GM18499 (cell line): ENCODE measurements at regions not wholly inside any gene's neighbourhood (a gene's known extent, or its start where the extent isn't known, plus 50 kb on each side); places are given as distances from the start of the nearest gene placed in this dataset.
"Not testable (repeated sequence)": the region's sequence is repeated elsewhere in the genome, so short reads cannot be mapped to it uniquely, and the experiment has no call there.

ENCODE experiments used
- ATAC-seq: cut with Tn5 transposase; IDR thresholded peaks from one replicate; pipeline ENCODE4 v1.9.1; 2021; ENCODE audit warnings: moderate number of reproducible peaks; ENCODE audit not compliant: insufficient read depth, unreplicated experiment

DNA sequence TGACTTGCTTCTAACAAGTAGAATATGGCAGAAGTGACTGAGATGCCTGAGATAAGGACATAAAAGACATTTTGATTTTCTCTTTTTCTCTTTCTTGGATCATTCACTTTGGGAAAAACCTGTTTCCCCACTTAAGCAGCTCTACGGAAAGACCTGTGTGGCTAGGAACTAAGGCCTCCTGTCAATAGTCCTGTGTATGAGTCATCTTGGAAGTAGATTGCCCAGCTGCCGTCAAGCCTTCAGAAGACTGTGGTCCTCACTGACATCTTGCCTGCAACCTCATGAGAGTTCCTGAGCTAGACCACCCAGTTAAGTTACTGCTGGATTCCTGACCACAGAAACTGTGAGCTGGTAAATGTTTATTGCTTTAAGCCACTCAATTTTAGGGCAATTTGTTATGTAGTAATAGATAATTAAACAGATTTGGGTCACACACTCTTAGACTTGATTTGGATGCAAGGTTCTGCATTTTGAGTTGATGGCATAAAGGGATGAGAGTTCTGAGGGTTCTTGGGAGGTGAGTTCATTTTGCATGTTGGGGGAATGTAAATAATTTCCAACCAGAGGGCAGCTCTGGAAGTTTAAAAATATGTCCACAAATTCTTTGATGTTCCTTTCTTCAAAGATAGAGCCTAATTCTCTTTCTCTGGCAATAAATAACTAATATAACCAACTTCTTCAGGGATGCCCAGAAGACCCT is 229.2 kb downstream of the SQOR start:
- no peak for ATAC-seq

DNA sequence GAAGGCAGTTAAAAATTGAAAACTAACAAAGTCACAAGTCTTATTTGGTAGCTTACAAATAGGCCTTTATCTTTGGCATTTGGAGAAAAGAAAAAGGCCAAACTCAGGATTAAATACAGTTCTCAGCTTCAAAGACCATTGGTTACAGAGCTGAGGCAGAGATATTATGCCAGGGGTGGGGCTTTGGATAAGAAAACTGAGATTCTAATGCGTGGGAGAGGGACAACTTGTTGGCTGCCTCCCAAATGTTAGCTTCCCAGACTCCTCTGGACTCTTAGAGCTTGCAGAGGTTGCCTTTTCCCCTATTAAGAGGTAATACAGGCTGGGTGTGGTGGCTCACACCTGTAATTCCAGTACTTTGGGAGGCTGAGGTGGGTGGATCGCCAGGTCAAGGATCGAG is 231.8 kb downstream of the SQOR start:
- no peak for ATAC-seq

DNA sequence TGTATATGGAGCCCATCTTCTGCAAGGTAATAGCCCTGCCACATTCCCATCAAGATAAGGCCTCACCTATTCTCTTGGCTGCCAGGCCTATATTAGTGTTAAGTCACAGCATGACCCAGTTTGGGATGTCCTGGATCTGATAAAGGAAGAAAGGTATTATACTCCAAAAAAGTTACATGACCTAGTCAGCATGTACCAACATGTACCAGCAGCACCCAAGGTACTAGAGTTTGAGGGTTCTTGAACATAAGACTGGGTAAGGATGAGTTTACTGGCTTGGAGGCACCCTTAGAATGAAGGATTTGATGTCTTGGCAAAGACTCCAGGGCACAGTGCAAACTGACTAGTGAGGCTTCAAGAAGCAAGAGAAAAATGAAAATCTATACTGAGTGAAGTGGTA is 232.5 kb downstream of the SQOR start:
- no peak for ATAC-seq

DNA sequence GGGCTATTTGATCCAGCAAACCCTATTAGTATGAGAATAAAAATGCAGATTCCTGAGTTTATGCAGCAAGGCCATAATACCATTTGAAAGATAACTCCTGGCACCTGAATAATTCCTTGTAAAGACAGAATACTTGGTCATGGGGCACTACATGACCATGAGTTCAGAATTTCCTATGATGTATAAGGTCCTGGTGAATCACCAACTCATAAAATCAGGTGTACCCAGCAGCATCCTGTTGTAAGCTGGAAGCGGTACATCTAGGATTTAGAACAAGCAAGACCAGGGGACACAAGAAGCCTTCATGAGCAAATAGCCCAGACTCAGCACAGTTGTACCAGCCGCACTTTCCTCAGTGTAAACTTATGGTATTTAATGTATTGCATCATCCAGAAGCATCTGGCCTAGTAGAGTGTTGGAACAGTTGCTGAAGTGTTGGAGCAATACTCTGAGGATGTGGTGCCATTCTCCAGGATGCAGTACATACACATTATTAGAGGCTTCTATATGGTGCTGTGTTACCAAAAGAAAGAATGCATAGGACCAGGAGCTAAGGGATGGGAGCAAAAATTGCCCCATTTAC is 233.4 kb downstream of the SQOR start:
- ATAC-seq: no peak

DNA sequence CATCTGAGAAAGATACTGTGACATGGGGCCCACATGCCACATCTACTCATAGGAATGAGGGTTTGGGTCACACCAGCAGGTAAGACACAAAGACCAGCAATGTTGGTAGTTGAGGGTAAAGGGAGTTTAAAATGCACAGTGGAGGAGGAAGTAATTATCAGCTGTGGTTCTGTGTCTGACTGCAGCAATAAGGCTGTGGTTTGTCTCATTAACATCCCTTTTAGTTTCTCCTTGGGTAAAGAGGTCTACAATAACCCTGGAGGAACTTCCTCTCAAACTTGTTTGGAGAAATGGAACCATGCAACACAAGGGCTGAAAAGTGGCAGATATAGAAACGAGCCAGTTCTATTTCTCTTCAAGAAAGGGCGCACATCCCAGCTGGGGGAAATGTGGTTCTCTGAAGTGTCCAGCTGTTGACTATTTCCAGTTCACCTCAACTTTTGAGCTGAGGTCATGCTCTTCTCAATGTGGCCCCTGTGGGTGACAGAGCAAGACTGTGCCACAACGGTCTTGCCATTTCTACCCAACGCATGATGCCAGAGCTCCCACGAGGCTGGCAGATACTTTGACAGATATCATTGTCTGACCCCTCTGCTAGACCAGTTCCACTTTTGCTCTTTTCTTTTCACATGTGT is 234.3 kb downstream of the SQOR start:
- no peak for ATAC-seq

DNA sequence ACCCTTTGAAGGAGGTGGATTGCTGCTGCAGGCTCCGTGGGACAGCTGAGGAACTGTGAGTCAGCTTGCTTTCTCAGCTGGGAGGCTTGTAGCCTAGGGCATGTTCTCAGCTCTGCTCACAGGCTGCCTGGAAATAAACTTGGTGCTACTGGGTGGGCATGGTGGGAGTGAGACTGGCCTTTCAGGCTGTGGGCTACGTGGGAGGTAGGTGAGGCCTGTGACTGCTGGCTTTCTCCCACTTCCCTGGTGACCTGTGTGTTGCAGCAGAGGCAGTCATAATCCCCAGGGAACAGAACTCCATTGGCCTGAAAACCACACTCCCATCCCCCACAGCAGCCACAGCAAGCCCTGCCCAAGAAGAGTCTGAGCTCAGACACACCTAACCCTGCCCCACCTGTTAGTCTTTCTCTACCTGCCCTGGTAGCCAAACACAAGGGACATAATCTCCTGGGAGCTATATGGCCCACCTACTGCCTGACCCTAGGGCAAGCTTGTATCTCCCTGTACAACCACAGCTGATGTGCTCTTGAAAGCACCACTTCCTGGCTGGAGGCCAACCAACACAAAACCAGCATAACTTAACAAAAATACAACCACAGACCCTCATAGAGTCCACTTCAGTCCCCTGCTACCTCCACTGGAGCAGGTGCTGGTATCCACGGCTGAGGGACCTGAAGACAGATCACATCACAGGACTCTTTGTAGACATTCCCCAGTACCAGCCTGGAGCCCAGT is 236.5 kb downstream of the SQOR start:
- ATAC-seq: no peak

DNA sequence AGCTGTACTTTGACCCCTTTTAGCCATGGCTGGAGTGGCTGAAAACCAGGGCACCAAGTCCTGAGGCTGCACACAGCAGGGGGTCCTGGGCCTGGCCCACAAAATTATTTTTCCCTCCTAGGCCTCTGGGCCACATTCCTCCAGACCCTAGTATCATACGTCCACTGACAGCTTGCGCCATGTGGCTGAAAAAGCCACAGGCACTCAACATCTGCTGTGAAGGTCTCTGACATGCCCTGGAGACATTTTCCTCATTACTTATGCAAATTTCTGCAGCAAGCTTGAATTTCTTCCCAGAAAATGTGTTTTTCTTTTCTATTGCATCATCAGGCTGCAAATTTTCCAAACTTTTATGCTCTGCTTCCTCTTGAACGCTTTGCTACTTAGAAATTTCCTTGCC is 239.0 kb downstream of the SQOR start:
- no peak for ATAC-seq

DNA sequence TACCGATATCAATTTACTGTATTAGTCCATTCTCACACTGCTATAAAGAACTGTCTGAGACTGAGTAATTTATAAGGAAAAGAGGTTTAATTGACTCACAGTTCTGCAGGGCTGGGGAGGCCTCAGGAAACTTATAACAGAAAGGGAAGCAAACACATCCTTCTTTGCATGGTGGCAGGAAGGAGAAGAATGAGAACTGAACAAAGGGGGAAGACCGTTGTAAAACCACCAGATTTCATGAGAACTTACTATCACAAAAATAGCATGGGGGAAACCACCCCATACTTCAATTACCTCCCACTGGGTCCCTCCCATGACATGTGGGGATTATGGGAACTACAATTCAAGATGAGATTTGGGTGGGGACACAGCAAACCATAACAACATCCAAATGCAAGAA is 239.7 kb downstream of the SQOR start:
- not testable (repeated sequence) for ATAC-seq

DNA sequence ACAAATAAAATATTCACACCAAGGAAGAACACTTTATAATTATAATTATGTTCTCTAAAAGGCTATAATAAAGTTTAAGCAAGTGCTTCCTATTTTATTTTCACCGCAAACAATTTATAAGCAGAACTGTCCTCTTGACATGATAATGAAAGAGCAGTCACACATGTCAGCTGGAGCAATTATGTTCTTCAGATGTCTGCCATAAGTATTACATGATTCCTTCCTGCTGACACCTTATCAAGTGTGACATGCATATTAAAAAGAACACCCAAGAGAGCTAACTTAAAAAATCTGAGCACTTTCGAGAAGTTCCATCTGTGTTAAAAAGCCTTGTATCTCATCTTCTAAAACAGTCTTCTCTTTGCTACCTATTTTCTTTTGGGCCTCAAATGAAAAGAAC is 249.5 kb downstream of the SQOR start:
- no peak for ATAC-seq

DNA sequence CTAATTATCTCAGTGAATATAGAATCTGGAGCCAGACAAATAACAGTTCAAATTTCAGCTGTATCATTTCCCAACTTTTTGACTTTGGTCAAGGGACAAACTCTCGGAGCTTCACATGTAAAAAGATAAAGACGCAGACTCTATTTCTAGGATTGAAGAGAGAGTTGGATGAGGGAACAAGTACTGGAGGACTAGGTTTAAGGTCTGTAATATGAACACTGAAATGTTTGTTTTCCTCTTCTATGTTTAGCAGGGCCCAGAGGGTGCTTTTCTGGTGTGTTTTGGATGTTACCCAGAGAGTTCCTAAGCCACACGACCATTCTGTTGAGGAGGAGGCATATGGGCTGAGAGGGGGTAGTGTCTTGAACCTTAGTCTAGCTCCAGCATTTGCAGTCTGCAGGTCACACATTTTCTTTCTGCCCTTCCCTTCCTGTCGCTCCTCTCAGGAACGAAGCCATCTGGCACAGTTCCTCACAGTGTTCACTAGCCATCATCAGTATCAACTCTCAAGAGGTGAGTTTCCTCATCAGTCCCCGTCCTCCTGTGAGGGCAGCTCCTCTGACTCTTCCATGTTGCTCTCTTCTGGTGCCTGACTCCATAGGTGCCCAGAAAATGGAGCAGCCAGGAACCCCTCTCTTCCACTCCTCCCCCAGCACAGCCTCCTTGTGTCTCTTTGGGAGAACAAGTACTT is 250.1 kb downstream of the SQOR start:
- ATAC-seq: no peak

DNA sequence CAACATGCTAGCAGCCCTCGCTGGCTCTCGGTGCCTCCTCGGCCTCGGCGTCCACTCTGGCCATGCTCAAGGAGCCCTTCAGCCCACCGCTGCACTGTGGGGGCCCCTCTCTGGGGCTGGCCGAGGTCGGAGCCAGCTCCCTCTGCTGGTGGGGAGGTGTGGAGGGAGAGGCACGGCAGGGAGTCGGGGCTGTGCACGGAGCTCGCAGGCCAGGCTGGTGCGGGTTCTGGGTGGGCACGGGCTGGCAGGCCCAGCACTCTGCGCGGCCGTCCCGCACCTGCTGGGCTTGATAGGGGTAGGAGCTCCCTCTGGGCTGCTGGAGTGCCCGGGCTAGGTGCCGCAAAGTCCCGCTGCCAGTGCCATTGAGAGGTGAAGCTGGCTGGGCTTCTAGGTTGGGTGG is 251.0 kb downstream of the SQOR start:
- ATAC-seq: no peak

DNA sequence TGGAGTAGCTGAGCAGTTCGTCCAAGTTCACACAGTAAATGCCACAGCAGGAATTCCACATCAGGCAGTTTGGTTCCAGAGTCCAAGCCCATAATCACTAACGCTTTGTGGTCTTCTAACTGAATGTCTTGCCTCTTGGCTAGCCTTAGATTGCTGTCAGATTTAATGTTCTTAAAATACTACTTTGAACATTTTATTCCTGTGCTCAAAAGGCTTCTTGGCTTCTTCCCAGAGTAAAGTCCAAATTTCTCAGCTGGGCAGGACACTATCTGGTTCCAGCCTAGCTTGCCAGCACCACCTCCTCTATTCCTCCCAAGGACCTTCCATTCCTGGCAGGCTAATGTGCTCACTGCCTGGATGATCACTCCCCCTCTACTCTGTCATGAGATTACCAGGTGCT is 256.9 kb downstream of the SQOR start:
- ATAC-seq: no peak

DNA sequence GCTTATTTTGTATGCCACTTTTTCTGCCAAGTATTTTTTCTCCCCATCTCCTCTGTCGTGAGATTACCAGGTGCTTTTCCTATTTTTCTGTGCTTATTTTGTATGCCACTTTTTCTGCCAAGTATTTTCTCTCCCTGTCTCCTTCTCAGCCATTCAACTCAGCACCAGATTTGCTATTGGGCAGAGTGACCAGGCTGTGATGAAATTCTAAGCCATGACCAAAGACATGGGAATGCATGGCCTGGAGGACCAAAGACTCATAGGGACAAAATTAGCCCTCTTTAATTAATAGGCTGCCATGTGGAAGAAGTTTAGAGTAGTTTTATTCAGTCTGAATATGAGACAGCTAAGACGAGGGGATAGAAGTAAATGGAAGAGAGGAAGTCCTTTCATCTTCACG is 257.4 kb downstream of the SQOR start:
- no peak for ATAC-seq

DNA sequence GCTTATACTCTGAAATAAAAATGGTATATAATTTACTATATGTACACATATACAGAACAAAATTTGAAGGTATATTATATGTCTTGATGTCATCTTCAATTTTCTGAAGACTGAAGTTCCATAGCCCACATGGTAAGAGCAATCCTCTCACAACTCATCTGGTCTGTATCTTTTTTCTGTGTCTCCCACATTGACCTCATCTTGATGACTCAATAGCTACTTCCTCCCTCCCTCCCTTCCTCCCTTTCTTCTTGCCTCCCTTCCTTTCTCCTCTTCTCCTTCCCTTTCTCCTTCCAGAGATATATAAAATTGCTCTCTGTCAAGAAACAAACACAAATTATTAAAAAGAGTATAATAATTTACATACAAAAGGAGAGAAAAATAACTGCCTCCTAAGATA is 268.5 kb downstream of the SQOR start:
- ATAC-seq: no peak

DNA sequence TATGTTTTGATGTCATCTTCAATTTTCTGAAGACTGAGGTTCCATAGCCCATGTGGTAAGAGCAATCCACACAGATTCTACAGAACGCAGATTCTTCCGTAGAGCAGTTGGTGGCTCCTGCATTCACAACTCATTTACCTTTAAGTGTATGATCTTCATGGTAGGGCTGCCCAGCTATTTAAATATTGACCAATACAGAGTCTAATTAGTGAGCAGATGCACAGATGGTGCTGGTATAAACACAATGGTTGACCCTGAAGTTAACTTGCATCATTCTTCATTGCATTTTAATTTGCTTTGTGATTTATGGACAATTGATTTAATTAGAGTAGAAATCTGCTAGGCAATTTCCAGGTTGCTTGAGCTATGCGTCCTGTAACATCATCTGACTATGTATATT is 269.2 kb downstream of the SQOR start:
- no peak for ATAC-seq

DNA sequence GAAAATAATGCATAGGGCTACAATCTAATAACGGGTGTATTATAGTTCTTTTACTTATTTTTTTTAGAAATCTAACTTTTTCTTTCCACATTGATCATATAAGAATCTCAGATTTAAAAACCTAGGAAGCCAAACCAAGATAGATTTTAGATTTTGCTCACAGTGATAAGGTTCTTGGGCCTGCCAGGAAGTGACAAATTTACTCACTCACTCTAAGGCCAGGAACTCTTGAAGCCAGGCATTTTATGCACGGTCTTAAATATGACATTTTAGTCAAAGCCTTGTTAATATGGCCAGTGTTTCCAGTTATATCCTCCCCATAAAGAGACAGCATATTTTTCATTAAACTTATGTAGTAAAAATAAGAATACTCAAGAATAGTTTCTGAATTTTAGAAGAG is 271.4 kb downstream of the SQOR start:
- ATAC-seq: no peak

DNA sequence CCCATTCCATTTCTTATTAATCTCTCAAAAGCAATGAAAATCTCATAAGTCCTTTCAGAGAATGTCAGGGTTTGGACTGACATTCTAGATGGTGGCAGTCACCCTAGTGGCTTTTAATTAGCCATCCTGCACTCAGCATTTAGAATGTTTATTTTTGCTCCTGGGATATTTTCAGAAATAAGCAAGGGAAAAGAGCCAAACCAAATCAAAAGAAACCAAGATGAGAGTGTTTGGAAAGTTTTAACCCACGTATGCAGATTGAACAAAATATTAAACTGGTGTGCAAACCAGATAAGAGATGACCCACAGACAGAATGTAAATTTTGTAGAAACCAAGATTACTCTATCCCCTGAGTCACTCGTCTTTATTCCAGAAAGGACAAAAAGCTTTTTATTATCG is 275.8 kb downstream of the SQOR start:
- no peak for ATAC-seq

DNA sequence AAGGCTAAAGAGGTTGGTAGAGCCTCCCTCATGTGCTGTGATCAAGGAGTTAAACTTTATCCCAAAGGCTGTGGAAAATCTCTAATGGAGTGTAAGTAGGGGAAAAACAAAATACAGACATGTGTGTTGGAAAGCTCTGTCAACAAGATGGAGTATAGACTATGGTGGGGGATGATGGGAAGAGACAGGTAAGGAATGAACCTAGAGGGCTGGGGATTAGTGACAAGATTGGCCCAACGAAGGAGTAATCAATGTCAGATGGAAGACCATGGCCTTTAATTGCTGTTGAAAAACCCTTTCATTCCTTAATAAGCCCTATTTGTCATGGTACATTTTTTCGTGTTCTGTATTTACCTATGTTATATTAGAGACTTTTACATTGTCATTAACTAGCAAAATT is 278.6 kb downstream of the SQOR start:
- no peak for ATAC-seq

DNA sequence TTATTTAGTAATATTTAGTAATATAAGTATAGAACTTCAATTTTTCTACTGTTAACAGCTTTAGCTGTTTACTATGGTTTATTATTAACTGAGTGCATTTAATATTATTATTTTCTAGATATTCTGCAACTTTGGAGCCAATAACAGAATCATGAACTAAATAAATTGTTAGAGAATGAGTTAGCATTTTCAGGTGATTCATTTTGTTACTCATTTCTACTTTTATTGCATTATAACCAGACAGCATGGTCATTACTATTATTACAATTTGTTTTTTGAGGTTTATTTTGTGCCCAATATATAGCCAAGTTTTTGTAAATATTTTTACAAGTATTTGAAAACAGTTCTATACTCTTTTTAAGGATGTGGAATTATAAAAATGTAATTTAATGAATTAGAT is 279.6 kb downstream of the SQOR start:
- no peak for ATAC-seq

DNA sequence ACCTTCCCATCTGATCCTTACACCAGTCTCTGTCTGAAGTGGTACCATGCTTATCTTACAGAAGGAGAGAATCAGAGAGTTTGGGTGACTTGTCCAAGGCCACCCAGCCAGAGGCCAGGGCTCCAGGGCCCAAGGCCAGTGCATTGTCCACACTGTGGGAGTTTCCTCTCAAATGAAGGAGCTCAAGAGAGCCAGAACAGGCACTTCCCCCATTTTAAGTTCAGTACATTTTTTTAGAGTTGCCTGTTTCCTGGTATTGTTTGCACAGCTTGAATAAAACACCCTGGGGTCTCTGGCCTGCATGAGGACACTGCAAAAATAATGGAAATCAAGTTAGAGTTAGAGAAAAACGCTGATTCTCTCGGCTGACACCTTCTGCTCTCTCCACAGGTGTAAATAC is 284.0 kb downstream of the SQOR start:
- ATAC-seq: no peak

DNA sequence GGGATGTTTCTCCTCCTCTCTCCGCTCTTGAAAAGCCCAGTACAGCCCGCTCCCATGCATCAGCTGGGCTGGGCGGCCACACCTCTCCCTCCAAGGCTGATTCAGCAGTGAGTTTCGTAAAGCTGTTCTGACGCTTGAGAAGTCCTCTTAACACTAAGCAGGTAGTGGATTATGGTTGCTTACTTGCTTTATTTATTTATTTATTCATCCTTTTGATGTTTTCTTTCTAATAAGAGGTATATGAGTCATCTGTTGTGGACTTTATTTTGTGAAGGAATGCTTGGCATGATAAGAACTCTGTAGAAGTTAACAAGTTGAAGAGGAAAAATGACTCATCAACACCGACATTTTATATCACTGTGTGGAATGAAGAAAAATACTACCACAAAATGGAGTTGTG is 285.0 kb downstream of the SQOR start:
- ATAC-seq: no peak
